ENCODE measurements at regions not wholly inside any gene's neighbourhood (a gene's known extent, or its start where the extent isn't known, plus 50 kb on each side); places are given as distances from the start of the nearest gene placed in this dataset.

DNA sequence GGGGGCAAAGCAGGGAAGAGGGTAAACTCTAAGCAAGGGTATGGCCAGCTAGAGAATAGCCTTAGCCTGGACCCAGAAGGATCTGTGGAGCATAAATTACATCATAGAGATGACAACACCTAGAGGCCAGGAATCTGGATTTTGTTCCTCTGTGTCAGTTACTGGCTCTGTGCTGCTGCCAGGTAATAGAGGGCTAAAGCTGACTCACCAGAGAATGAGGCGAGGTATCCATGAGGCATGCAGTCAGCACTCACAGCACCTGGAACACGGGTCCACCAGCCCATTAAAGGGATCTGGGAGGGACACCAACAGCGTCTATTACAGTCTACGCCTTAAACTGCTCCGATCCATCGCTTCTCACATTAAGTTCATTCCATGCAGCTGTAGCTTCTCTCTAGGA is 74.9 kb upstream of the CMKLR1 start:
- H3K9me3 ChIP-seq (replicated peaks), result peaks cover 4% of the 10 kb centered on the region
- H3K4me1 ChIP-seq, result no peaks in the 10 kb centered on the region
- no peak overlapping the region for H3K4me3 ChIP-seq
- no peaks in the 10 kb centered on the region for H3K36me3 ChIP-seq
- peaks cover 18% of the 10 kb centered on the region for H3K27me3 ChIP-seq (ENCODE audit: low read depth)
- DNase-seq, result no peak
- H3K27ac ChIP-seq (replicated peaks), result no peak overlapping the region
- intact Hi-C loops (cut with micrococcal nuclease), result no loop called here
- TF ChIP-seq CTCF (IDR thresholded peaks at IDR 0.05; ENCODE audit: borderline replicate concordance), result no peak

DNA sequence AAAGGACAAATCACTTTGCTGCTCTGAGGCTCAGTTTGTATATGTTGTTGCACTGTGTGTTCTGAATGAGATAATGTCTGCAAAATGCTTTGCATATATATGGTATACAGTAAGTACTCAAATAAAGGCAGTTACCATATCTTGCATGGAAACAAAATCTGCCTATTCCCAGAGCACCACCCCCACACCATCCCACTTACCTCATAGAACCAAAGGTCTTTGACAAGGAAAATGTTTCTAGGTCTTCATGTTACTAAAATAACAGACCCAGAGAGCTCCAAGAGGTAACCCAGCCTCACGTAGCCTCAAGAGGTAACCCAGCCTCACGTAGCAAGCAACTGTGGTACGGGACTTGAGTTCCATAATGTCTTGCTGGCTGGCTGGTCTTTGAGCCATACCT is 71.6 kb upstream of the CMKLR1 start:
- Histone ChIP-seq H3K4me1 (no peaks in the 10 kb centered on the region), H3K36me3 (no peaks in the 10 kb centered on the region), H3K27ac (replicated peaks) (no peak overlapping the region), H3K27me3 (ENCODE audit: low read depth) (peaks cover 35% of the 10 kb centered on the region), H3K9me3 (replicated peaks) (peaks cover 13% of the 10 kb centered on the region), H3K4me3 (no peak overlapping the region)
- no peak for TF ChIP-seq CTCF (IDR thresholded peaks at IDR 0.05; ENCODE audit: borderline replicate concordance)
- DNase-seq, result no peak
- intact Hi-C loops (cut with micrococcal nuclease), result no loop called here

DNA sequence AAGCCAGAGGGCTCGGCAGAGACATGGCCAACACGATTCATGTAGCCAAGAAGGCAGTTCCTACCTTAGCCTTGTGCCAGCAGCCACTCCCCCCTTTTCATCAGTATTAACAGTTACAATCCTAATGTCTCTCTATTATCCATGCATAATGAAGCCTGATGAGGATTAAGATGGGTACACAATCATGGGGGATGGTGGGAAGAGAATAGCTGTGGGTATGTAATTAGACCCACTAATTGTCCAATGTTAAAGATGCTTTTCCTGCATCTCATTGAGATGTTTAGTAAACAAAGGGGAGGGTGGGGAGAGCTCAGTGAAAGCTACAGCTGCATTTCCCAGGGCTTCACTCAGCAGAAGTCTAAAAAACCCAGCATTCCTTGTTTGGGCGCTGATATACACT is 70.4 kb upstream of the CMKLR1 start:
- Histone ChIP-seq H3K4me1 (no peaks in the 10 kb centered on the region), H3K36me3 (no peaks in the 10 kb centered on the region), H3K9me3 (replicated peaks) (peaks cover 20% of the 10 kb centered on the region), H3K27ac (replicated peaks) (no peak overlapping the region), H3K4me3 (no peak overlapping the region), H3K27me3 (ENCODE audit: low read depth) (peaks cover 26% of the 10 kb centered on the region)
- DNase-seq, result no peak
- intact Hi-C loops (cut with micrococcal nuclease), result no loop called here
- TF ChIP-seq CTCF (IDR thresholded peaks at IDR 0.05; ENCODE audit: borderline replicate concordance), result no peak

GRCh38 chr12:108403952-108404351 is 64.8 kb upstream of the CMKLR1 start:
- Histone ChIP-seq H3K4me1 (peaks cover 5% of the 10 kb centered on the region), H3K27me3 (ENCODE audit: low read depth) (peaks cover 17% of the 10 kb centered on the region), H3K4me3 (no peak overlapping the region), H3K27ac (replicated peaks) (no peak overlapping the region), H3K36me3 (no peaks in the 10 kb centered on the region), H3K9me3 (replicated peaks) (peaks cover 20% of the 10 kb centered on the region)
- no peak for DNase-seq
- intact Hi-C loops (cut with micrococcal nuclease), result no loop called here
- TF ChIP-seq CTCF (IDR thresholded peaks at IDR 0.05; ENCODE audit: borderline replicate concordance), result no peak

GRCh38 chr12:108401964-108402363 is 62.9 kb upstream of the CMKLR1 start:
- H3K9me3 ChIP-seq (replicated peaks), result peaks cover 20% of the 10 kb centered on the region
- no peaks in the 10 kb centered on the region for H3K27me3 ChIP-seq (ENCODE audit: low read depth)
- no peak for TF ChIP-seq CTCF (IDR thresholded peaks at IDR 0.05; ENCODE audit: borderline replicate concordance)
- no peaks in the 10 kb centered on the region for H3K36me3 ChIP-seq
- H3K4me3 ChIP-seq, result no peak overlapping the region
- peaks cover 5% of the 10 kb centered on the region for H3K4me1 ChIP-seq
- no peak for DNase-seq
- no peak overlapping the region for H3K27ac ChIP-seq (replicated peaks)
- intact Hi-C loops (cut with micrococcal nuclease), result no loop called here
